Endothelial cell of umbilical vein (primary cell): ENCODE measurements at regions not wholly inside any gene's neighbourhood (a gene's known extent, or its start where the extent isn't known, plus 50 kb on each side); places are given as distances from the start of the nearest gene placed in this dataset.

Source experiments
- CTCF ChIP-seq, 2 donors: IDR thresholded peaks; 1 replicate in 1 of 2; 2 replicates in 1 of 2; pipeline ENCODE4 v1.5.1; 2011; ENCODE audit warnings: low read length in 2 of 2, mild to moderate bottlenecking in 2 of 2, moderate library complexity in 2 of 2, control low read depth in 1 of 2, inconsistent platforms in 1 of 2, low read depth in 1 of 2; ENCODE audit not compliant: insufficient read depth in 1 of 2; ENCODE audit errors: extremely low read depth in 1 of 2
- EZH2 ChIP-seq: IDR thresholded peaks from 2 replicates; pipeline ENCODE4 v1.6.1; 2012; ENCODE audit warnings: borderline replicate concordance, low read depth, mild to moderate bottlenecking, moderate library complexity, low read length, inconsistent platforms; ENCODE audit not compliant: severe bottlenecking
- JUN ChIP-seq: IDR thresholded peaks from 2 replicates; pipeline ENCODE4 v1.6.1; 2011; ENCODE audit warnings: borderline replicate concordance, low read depth; ENCODE audit not compliant: insufficient read length, insufficient read depth
- MYC ChIP-seq: IDR thresholded peaks from one replicate; pipeline ENCODE4 v1.6.1; 2011; ENCODE audit warnings: mild to moderate bottlenecking, low read depth, low read length

GRCh38 chrX:20521222-20521621 lies 254.5 kb upstream of the RPS6KA3 start:
- no peak for TF ChIP-seq EZH2
- no peak for TF ChIP-seq MYC
- no peak for TF ChIP-seq CTCF (IDR thresholded peaks at IDR 0.05; ENCODE audit: extremely low read depth in 1 of 2, insufficient read depth in 1 of 2, low read depth in 1 of 2, low read length in 2 of 2)
- no peak for TF ChIP-seq JUN
